HCT116 (cell line): ENCODE measurements at regions not wholly inside any gene's neighbourhood (a gene's known extent, or its start where the extent isn't known, plus 50 kb on each side); places are given as distances from the start of the nearest gene placed in this dataset.

ENCODE experiments used
- CEBPB ChIP-seq: IDR thresholded peaks from 2 replicates; pipeline ENCODE4 v1.6.1; 2012; ENCODE audit warnings: low read depth
- POLR2AphosphoS5 ChIP-seq: IDR thresholded peaks from 2 replicates; pipeline ENCODE4 v1.6.1; 2011; ENCODE audit warnings: mild to moderate bottlenecking, low read depth, low read length, moderate library complexity

GRCh38 chr11:123362941-123363340 lies 67.1 kb upstream of the GRAMD1B start:
- TF ChIP-seq CEBPB: no peak
- TF ChIP-seq POLR2AphosphoS5: no peak
